HG03571 (cell line): ENCODE measurements at regions not wholly inside any gene's neighbourhood (a gene's known extent, or its start where the extent isn't known, plus 50 kb on each side); places are given as distances from the start of the nearest gene placed in this dataset.
"Not testable (repeated sequence)": the region's sequence is repeated elsewhere in the genome, so short reads cannot be mapped to it uniquely, and the experiment has no call there.

Experiments
- ATAC-seq: cut with Tn5 transposase; IDR thresholded peaks from one replicate; pipeline ENCODE4 v1.9.1; 2021; ENCODE audit not compliant: unreplicated experiment

DNA sequence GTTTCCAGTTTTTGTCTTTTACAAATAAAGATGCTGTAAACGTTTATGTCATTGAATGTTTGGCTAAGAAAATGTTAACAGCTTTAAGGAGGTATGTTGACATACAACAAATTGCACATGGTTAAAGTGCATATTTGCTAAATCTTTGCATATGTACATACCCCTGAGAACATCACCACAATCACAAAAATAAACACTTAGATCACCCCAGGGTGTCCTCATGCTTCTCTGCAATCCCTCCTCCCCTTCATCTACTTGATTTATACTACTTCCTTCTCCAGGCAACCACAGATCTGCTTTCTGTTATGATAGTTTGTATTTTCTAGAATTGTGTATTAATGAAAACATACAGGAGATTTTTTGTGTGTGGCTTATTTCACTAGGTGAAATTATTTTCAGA, 209.5 kb downstream of the GLRX3 start:
- ATAC-seq: no peak

- no peak for ATAC-seq
Observed at GRCh38 chr10:130350996-130351395, 214.8 kb downstream of the GLRX3 start.

DNA sequence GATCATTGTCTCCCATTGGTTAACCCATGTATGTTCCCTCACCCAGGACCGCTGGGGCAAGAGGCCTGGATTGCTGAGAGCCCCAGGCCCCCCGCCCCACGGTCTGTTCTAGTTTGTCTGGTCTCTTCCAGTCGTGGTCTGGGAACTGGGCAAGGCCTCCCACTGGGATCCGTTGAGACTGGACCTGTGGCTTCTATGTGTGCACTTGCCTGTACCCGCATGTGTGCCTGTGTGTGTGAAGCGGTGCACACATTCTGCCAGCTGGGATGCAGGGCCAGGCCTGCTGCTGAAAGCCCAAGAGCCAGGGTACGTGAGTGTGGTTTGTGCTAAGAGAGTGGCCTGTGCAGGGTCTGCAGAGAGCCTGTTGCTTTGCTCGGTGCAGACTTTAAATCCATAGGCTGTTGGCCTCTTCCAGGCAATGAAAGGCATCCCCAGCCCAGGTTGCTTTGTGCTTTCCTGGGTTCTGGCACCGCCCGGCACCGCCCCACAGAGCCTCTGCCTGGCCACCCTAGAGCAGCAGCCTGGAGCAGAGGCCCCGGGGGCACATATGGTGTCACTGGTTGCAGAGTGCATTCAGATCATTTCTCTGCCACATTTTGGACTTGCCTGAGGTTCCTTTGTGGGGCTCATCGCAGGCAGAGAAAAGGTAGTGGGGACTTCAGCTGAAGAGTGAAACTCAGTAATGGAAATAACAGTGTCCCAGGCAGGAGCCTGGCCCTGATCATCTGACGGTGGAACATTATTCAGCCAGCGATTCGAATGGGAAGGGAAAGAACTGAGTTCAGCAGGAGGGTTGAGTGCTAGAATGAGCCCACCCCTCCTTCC, 215.5 kb downstream of the GLRX3 start:
- no peak for ATAC-seq

DNA sequence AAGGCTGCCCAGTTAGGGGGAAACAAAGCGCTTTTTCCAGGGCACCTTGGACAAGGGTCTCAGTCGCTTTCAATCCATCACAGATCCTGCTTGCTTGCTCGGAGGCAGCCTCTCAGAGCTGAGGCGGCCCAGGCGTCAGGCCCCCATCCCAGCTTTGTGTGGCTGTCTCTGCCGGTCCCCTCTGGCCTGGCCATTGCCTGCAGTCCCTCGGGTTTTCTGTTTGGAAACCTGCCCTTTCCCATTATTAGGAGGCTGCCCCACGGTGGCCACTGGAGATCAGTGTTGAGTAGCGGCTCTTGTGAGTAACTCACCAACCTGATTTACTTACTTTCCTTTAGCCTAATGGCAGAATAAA, 216.1 kb downstream of the GLRX3 start:
- no peak for ATAC-seq

GRCh38 chr10:130353928-130354572, 217.9 kb downstream of the GLRX3 start:
- no peak for ATAC-seq

DNA sequence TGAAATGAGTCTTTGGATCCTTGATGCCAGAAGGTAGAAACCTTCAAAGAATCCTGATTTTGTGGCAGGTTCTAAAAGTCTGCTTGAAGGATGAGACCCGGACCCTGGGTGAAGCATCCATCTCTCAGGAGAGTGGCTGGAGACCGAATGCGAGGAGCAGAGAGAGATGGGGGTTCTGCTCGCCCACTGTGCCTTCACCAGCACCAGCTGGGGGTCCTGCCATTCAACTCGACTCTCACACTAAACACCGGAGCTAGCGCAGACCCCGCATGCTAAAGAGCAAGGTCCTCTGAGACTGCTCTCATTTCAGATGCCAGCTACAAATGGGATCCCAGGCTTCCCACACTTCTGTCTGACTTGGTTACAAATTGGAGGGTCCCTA, 218.4 kb downstream of the GLRX3 start:
- ATAC-seq: no peak

DNA sequence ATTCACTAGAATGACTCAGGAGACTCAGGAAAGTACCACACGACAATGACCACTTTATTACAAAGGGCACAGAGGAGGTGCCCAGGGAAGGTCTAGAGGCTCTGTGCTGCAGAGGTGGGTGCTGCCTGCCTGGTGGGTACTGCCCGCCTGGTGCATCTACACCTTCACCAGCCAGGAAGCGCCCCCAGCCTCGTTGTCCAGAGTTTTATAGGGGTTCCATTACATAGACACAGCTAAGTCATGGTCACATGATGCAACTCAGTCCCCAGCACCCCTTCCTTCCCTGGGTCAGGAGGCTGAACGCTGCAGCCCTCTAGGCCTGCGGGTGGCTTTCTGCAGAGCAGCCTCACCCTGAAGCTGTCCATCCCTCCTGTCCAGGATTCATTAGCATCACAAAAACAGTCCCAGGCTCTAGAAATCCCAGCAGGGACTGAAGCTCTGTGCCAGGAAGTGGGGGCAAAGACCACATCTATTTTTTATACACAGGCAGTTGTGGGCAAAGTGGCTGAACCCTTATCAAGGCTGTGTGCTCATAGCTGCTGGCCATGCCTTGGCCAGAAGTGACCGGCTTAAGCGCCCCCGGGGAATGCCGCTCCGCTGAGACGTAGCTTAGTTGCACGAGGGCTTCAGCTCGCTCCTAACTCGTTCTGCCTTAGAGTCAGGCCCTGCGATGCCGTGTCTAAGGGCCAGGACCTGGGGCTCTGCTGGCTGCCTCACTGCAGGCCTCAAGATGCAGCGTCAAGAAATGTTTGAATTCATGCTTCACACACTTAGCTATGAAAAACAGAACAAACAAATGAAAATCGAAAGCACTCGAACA, 219.0 kb downstream of the GLRX3 start:
- ATAC-seq: no peak

DNA sequence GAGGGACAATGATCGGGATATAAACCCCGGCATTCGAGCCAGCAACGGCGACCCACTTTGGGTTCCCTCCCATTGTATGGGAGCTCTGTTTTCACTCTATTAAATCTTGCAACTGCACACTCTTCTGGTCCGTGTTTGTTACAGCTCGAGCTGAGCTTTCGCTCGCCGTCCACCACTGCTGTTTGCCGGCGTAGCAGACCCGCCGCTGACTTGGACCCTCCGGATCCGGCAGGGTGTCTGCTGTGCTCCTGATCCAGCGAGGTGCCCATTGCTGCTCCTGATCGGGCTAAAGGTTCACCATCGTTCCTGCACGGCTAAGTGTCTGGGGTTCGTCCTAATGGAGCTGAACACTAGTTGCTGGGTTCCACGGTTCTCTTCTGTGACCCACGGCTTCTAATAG, 220.2 kb downstream of the GLRX3 start:
- not testable (repeated sequence) for ATAC-seq

- no peak for ATAC-seq
Observed at GRCh38 chr10:130357226-130357625, 221.0 kb downstream of the GLRX3 start.

DNA sequence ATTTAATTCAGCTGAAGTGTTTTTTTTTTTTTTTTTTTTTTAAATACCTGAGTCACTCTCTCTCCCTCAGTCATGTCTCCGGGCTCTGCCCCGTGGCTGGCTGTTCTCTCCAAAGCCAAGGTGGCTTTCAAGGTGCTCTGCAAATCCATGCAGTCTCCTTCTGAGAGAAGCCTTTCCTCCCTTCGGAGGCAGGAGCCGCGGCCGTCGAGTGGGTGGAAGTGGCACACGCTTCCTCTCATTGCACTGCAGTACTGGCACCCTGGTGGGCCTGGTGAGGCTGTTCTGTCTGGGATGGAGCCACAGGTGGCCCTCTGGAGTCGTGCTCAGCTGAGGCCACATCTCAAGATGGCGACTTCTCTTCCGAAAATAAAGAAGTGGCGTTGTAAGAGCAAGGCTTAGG, 221.8 kb downstream of the GLRX3 start:
- no peak for ATAC-seq

DNA sequence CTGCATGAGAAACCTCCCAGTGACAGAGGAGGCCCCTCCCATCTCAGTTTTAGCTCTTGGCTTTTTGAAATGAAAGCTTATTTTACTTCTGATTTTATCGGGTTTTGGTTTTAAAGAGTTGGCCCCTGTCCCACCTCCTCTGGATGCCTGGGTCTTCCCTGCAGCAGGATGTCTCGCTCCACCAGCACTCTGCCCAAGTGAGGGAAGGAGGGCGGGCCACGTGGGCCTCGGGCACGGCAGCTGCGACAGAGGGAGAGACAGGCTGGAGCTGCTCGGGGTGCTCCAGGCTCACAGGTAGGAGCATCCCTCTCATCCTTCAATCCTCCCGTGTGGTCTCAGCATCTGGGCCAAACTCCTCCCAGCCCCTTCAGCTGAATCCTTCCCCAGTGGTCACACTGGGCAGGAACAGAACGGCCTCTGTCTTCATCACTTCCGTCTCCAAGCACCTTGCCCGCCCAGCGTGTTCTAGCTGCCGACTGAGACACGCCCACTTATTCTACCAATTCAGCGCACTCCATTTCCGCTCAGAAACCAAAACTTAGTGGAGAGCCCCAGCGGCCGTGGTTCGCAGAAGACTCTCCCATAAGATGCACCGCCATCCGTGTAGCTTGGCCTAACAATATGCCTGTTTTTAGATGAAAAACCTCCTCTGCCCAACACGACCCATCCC, 222.9 kb downstream of the GLRX3 start:
- no peak for ATAC-seq

DNA sequence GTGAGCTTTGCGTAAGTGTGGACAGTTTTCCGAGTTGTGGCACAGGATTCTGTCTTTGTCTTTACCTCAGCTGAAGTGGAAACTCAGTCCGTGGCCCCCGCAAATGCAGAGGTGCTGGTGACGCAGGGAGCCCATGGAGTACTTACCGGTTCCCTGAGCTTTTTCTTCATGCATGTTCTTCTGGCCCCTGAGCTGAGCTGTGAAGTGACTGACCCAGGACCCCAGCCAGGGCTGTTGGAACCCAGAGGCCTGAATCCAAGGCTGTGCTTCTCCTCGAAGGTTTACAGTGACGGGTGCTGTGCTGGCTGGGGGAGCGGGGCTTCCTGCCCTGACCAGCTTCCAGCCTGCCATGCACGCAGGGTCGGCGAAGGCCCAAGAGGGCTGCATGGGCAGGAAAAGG, 223.5 kb downstream of the GLRX3 start:
- ATAC-seq: no peak

DNA sequence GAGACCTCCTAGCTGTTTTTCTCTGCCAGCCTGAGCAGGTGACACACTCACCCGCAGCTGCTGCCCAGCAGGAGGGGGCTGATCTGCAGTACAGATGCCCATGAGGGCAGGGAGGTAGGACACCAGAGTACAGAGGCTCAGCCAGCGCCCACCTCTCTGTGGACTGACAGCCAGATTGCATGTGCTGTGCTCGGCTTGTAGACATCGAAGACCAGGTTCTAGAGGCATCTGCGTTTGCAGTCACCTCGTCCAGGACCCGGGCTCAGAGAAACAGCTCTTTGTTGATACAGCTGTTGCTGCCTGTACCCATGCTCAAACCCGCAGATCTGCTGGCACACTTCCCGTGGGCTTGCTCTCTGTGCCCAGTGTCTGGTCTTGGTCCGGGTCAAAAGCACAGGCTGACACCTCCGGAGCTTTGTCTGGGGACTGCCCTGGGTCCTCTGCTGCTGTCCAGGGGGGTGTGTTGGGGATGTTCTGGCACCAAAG, 224.7 kb downstream of the GLRX3 start:
- ATAC-seq: no peak

- no peak for ATAC-seq
Observed at GRCh38 chr10:130361351-130362105, 225.3 kb downstream of the GLRX3 start.

DNA sequence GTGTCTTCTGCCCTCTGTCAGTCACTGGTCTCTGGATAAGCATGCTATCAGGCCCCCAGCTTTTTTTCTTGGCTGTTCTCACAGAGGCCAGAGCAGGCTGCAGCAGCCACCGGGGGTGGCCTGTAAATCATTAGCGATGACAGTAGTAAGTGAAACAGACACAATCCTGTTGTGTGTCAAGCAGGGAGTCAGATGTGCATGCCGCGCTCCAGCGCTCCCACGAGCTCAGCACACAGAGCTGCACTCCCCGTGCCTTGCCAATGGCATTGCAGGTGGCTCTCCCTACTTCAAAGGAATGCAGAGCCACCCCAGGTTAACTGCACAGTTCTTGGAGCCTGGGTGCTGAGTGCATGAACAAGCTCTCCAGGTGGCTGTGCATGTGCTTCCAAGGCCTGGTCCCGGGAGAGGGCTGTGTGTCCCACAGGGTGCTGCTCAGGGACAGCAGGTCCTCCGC, 226.1 kb downstream of the GLRX3 start:
- ATAC-seq: no peak

DNA sequence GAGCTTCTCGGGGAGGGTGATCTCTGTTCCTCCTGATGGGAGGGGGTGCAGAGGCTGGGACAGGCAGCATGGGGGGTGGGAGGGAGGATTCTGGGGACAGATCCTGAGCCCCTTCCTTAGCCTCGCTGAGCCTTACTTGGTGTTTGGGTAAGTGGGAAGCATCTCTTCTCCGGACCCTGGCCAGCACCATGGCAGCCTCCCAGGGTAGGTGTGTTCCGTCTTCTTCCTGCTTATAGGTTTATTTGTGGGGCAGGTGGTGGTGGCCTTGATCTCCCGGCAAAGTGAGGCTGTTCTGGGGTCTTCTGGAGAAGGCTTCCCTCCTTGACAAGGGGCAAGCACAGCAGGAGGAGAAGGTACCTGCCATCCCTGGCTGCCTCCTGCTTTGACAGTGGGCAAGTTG, 226.9 kb downstream of the GLRX3 start:
- ATAC-seq: no peak

- no peak for ATAC-seq
Observed at GRCh38 chr10:130363899-130364445, 227.8 kb downstream of the GLRX3 start.

- ATAC-seq: no peak
Observed at GRCh38 chr10:130364631-130365411, 228.6 kb downstream of the GLRX3 start.
